ENCODE measurements at regions not wholly inside any gene's neighbourhood (a gene's known extent, or its start where the extent isn't known, plus 50 kb on each side); places are given as distances from the start of the nearest gene placed in this dataset.

DNA sequence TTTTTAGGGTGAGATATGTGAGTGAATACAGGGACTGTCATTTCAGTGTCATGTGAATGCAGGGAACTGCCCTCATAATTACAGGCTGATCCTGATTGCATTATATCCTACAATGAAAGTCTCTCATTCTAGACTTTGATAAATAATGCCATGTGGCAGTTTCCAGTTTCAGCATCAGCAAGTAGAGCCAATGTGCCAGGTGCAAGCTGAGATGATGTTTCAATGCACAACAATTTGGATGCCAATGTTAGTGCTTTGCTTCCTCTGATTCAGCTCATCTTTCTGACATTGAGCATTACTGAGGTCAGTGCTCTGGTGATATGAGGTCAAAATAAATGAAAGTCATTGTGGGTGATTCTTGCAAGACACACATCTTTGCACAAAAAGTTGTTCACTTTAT is 63.7 kb upstream of the TFPI start:
- TF ChIP-seq CTCF (conservative IDR thresholded peaks at IDR 0.05; ENCODE audit: low read depth, low read length) (no peak), EZH2phosphoT487 (IDR thresholded peaks at IDR 0.05; ENCODE audit: borderline replicate concordance, low read length) (no peak)

Measured in PC-3 (cell line).